ENCODE measurements at regions not wholly inside any gene's neighbourhood (a gene's known extent, or its start where the extent isn't known, plus 50 kb on each side); places are given as distances from the start of the nearest gene placed in this dataset.

DNA sequence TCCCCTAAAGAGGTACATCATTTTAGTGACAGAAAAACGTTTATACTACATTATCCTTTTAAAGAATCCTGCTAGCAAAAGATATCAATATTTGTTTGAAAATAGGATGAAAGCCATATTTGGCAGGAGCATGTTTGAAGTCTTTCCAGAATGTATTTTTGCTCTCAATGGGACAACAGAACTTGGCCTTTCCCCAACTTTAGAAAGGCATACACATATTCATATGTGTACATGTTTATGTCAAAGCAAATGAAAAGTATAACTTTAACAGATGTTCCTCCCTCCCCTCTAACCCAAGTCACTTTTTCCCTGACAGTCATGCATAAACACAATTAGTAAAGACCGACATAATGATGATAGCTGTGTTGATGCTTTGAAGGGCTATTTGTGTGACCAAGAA is 427.8 kb upstream of the CDH6 start:
- Histone ChIP-seq H3K27ac (no peak overlapping the region), H3K36me3 (replicated peaks in 1 of 2; ENCODE audit: insufficient read depth in 1 of 2, low read depth in 2 of 2) (no peaks in the 10 kb centered on the region), H3K9me3 (no peaks in the 10 kb centered on the region), H3K27me3 (no peaks in the 10 kb centered on the region), H3K4me1 (no peaks in the 10 kb centered on the region), H3K4me3 (no peak overlapping the region)
- TF ChIP-seq, protein P1, sequence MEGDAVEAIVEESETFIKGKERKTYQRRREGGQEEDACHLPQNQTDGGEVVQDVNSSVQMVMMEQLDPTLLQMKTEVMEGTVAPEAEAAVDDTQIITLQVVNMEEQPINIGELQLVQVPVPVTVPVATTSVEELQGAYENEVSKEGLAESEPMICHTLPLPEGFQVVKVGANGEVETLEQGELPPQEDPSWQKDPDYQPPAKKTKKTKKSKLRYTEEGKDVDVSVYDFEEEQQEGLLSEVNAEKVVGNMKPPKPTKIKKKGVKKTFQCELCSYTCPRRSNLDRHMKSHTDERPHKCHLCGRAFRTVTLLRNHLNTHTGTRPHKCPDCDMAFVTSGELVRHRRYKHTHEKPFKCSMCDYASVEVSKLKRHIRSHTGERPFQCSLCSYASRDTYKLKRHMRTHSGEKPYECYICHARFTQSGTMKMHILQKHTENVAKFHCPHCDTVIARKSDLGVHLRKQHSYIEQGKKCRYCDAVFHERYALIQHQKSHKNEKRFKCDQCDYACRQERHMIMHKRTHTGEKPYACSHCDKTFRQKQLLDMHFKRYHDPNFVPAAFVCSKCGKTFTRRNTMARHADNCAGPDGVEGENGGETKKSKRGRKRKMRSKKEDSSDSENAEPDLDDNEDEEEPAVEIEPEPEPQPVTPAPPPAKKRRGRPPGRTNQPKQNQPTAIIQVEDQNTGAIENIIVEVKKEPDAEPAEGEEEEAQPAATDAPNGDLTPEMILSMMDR (IDR thresholded peaks at IDR 0.05): no peak
- no peak for TF ChIP-seq POLR2A (IDR thresholded peaks at IDR 0.05)
- WGBS, 2 donors: 35 to 37% methylated on average over 2 of the region's 2 CpGs
- DNase-seq: no peak
- ATAC-seq: no peak
- intact Hi-C loops (cut with DNase I): no loop called here

DNA sequence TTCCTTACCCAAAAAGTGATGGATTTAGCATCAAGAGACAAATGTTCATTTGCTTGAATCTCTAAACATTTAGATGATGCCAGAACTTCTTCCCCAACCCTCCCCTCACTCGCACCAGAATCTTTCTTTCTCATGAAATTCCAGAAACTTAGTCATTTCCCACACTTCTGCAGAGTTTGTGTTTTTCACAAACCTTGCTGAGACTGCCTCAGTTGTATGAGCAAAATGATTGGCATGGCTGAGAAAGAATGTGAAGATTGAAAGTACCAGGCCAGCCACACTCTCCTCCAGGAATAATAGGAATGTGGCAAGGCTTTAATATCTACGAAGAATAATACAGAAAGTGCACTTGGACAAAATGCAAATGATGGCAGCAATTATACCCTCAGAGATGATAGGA is 428.3 kb upstream of the CDH6 start:
- Histone ChIP-seq H3K4me1 (no peaks in the 10 kb centered on the region), H3K4me3 (no peak overlapping the region), H3K27ac (no peak overlapping the region), H3K27me3 (no peaks in the 10 kb centered on the region), H3K36me3 (replicated peaks in 1 of 2; ENCODE audit: insufficient read depth in 1 of 2, low read depth in 2 of 2) (no peaks in the 10 kb centered on the region), H3K9me3 (no peaks in the 10 kb centered on the region)
- 29 to 34% methylated on average over 2 of the region's 2 CpGs for WGBS, 2 donors
- ATAC-seq: no peak
- no peak for DNase-seq
- no peak for TF ChIP-seq POLR2A (IDR thresholded peaks at IDR 0.05)
- TF ChIP-seq, protein P1 (IDR thresholded peaks at IDR 0.05): no peak
- intact Hi-C loops (cut with DNase I): no loop called here

DNA sequence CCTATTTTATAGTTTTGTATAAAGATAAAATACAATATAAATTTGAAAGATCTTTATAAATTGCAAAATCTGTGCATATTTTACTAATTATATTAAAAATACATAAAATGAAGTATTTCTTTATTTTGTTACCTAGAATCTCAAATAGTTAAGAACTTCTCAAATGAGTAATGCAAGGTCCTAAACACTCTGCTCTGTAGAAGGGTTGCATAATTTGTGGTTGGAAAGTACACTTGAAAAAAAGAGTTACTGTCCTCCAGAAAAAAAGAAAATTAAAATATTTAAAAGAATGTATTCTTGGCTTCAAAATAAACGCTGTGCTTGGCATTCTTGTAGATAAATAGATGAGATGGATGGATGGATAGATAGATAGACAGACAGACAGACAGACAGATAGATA is 428.8 kb upstream of the CDH6 start:
- H3K27me3 ChIP-seq: no peaks in the 10 kb centered on the region
- no peaks in the 10 kb centered on the region for H3K36me3 ChIP-seq (replicated peaks in 1 of 2; ENCODE audit: insufficient read depth in 1 of 2, low read depth in 2 of 2)
- DNase-seq (no peak), ATAC-seq (no peak)
- TF ChIP-seq POLR2A (IDR thresholded peaks at IDR 0.05): no peak
- TF ChIP-seq, protein P1 (IDR thresholded peaks at IDR 0.05): no peak
- H3K4me3 ChIP-seq: no peak overlapping the region
- 34 to 38% methylated on average over 1 of the region's 1 CpG for WGBS, 2 donors
- no peaks in the 10 kb centered on the region for H3K9me3 ChIP-seq
- H3K4me1 ChIP-seq: no peaks in the 10 kb centered on the region
- H3K27ac ChIP-seq: no peak overlapping the region
- intact Hi-C loops (cut with DNase I): no loop called here

DNA sequence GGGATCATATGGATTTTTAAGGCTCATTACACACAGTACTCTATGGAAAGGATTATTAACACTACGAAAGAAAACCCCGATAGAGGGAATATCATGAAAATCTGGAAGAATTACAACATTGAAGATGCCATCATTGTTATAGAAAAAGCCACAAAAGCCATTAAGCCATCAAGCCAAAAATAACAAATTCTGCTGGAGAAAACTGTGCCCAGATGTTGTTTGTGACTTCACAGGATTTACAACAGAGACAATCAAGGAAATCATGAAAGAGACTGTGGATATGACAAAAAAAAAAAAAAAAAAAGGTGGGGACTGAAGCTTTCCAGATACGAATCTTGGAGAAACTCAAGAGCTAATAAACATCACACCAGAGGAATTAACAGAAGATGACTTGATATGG is 433.8 kb upstream of the CDH6 start:
- intact Hi-C loops (cut with DNase I): no loop called here
- no peak for ATAC-seq

DNA sequence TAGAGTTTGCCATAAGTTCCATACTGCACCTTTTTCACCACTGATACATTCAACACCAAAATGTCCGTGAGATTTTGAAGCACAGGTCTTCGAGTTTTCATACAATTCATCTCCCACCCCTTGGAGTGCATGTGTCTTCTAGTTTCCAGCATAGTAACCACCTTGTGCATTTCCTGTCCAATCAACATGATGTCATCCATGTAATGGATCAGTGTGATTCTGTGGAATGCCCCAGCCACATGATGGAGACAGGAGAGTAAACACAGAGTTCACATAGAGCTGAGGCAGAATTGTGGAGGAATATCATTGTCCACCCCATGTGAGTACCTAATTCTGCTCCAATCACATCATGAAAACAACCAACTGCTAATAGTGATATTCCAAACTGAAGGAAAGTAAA is 441.5 kb upstream of the CDH6 start:
- ATAC-seq: no peak
- intact Hi-C loops (cut with DNase I): no loop called here
- H3K27ac ChIP-seq: no peak overlapping the region
- TF ChIP-seq, protein P1 (IDR thresholded peaks at IDR 0.05): no peak
- TF ChIP-seq POLR2A (IDR thresholded peaks at IDR 0.05): no peak
- no peaks in the 10 kb centered on the region for H3K4me1 ChIP-seq
- 32 to 67% methylated on average over 2 of the region's 2 CpGs for WGBS, 2 donors
- DNase-seq: no peak
- no peaks in the 10 kb centered on the region for H3K36me3 ChIP-seq (replicated peaks in 1 of 2; ENCODE audit: insufficient read depth in 1 of 2, low read depth in 2 of 2)
- no peak overlapping the region for H3K4me3 ChIP-seq
- no peaks in the 10 kb centered on the region for H3K27me3 ChIP-seq
- H3K9me3 ChIP-seq: no peaks in the 10 kb centered on the region

More for the DNA sequence above, 433.8 kb upstream of the CDH6 start:
- Histone ChIP-seq H3K36me3 (replicated peaks in 1 of 2; ENCODE audit: insufficient read depth in 1 of 2, low read depth in 2 of 2) (no peaks in the 10 kb centered on the region), H3K27ac (no peak overlapping the region), H3K4me3 (no peak overlapping the region), H3K4me1 (no peaks in the 10 kb centered on the region), H3K9me3 (no peaks in the 10 kb centered on the region), H3K27me3 (no peaks in the 10 kb centered on the region)
- DNase-seq: no peak
- no peak for TF ChIP-seq POLR2A (IDR thresholded peaks at IDR 0.05)
- TF ChIP-seq, protein P1 (IDR thresholded peaks at IDR 0.05): no peak
- WGBS, 2 donors: 60 to 70% methylated on average over 3 of the region's 3 CpGs

Data from body of pancreas (tissue), 4 donors.